ENCODE measurements at regions not wholly inside any gene's neighbourhood (a gene's known extent, or its start where the extent isn't known, plus 50 kb on each side); places are given as distances from the start of the nearest gene placed in this dataset.
A peak's percentile ranks its signal among the peaks of the same experiment; 100 is the strongest.

DNA sequence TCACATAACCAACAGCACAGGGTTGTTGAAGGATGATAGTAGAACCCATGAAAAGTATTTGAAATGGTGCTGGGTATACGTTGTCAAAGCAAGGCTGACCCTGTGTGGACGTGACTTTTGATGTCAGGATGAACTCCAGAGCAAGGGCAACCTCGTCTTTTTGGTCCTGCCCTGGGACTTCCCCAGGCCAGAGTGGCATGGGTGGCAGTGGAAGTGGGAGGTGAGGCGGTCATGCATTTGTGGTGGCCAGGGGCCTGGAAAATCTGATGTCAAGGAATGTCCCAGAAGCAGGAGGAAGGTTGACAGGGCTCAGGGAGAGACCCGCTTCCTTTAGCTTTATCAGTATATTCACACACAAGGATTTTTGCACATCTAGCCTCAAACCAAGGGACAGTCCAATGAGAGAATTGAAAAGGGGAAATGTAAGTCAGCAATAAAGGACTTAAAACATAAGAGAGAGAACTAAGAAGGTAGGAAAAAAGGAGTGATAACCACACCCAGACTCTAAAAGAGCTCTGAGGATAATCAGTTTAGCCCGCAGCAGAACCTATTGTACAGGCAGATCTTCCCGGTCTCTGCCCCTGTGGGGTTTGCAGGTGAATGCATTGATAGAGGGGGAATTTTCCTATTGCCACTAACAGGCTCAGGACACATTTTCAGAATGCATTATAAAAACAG lies 98.8 kb upstream of the HDGFL1 start:
- Histone ChIP-seq H3K27ac (ENCODE audit: low read length) (no peak overlapping the region), H3K27me3 (ENCODE audit: insufficient read depth, low read length, poor library complexity) (no peaks in the 10 kb centered on the region), H3K9ac (ENCODE audit: low read depth, low read length) (no peak overlapping the region), H3K79me2 (ENCODE audit: insufficient read depth, low read length) (no peaks in the 10 kb centered on the region), H3K4me2 (ENCODE audit: insufficient read depth, low read length) (no peak overlapping the region), H4K20me1 (ENCODE audit: insufficient read depth, low read length) (no peaks in the 10 kb centered on the region), H3K9me3 (ENCODE audit: insufficient read depth, low read length, severe bottlenecking) (no peaks in the 10 kb centered on the region), H3K36me3 (ENCODE audit: insufficient read depth, low read length) (no peaks in the 10 kb centered on the region), H3K4me3 (ENCODE audit: low read depth in 1 of 2, low read length in 2 of 2) (no peak overlapping the region), H3K4me1 (ENCODE audit: insufficient read depth, low read length) (peaks cover 8% of the 10 kb centered on the region; the same call in 1 of the 2 replicates), H2AFZ (ENCODE audit: low read depth, low read length) (peak overlapping the region; percentile 44; the same call in 1 of the 2 replicates)
- TF ChIP-seq, protein P1, sequence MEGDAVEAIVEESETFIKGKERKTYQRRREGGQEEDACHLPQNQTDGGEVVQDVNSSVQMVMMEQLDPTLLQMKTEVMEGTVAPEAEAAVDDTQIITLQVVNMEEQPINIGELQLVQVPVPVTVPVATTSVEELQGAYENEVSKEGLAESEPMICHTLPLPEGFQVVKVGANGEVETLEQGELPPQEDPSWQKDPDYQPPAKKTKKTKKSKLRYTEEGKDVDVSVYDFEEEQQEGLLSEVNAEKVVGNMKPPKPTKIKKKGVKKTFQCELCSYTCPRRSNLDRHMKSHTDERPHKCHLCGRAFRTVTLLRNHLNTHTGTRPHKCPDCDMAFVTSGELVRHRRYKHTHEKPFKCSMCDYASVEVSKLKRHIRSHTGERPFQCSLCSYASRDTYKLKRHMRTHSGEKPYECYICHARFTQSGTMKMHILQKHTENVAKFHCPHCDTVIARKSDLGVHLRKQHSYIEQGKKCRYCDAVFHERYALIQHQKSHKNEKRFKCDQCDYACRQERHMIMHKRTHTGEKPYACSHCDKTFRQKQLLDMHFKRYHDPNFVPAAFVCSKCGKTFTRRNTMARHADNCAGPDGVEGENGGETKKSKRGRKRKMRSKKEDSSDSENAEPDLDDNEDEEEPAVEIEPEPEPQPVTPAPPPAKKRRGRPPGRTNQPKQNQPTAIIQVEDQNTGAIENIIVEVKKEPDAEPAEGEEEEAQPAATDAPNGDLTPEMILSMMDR (IDR thresholded peaks at IDR 0.05; ENCODE audit: borderline replicate concordance, extremely low read depth, low read length, poor library complexity, severe bottlenecking): no peak
- TF ChIP-seq EZH2 (IDR thresholded peaks at IDR 0.05; ENCODE audit: borderline replicate concordance, low read depth, low read length, severe bottlenecking): no peak
- ATAC-seq (ENCODE audit: insufficient read depth, low read depth) (no peak; the same call in 2 of the 3 replicates), DNase-seq (no peak)

DNA sequence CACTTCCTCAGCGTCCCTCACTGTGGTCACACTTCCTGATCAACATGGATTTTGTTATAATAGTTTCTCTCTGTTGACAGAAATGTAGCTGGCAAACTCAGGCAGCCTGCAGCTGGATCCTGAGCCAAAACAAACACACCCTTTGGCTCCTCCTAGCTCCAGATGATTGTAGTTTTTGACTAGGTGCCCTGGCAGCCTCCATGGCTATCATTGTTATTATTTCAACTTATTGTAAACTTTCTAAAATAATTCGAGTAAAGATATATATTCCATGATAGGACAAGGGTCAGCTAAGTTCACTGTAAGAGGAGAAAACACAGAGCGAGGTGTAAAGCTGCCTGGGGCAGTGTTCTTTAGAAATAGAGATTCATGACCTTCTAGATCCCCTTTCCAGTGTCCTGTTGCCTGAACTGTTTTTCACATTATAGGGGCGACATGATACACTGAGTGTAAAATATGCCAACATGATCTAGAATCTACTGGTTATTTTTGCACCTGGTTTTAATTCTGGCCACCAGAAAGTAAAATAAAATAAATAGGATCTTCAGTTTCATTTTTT lies 98.2 kb upstream of the HDGFL1 start:
- no peak overlapping the region for H3K9ac ChIP-seq (ENCODE audit: low read depth, low read length)
- DNase-seq: peak; percentile 18
- H4K20me1 ChIP-seq (ENCODE audit: insufficient read depth, low read length): no peaks in the 10 kb centered on the region
- no peaks in the 10 kb centered on the region for H3K27me3 ChIP-seq (ENCODE audit: insufficient read depth, low read length, poor library complexity)
- H3K27ac ChIP-seq (ENCODE audit: low read length): no peak overlapping the region
- TF ChIP-seq EZH2 (IDR thresholded peaks at IDR 0.05; ENCODE audit: borderline replicate concordance, low read depth, low read length, severe bottlenecking): no peak
- TF ChIP-seq, protein P1 (IDR thresholded peaks at IDR 0.05; ENCODE audit: borderline replicate concordance, extremely low read depth, low read length, poor library complexity, severe bottlenecking): peak; percentile 39
- no peak overlapping the region for H3K4me3 ChIP-seq (ENCODE audit: low read depth in 1 of 2, low read length in 2 of 2)
- no peak overlapping the region for H3K4me2 ChIP-seq (ENCODE audit: insufficient read depth, low read length)
- H3K36me3 ChIP-seq (ENCODE audit: insufficient read depth, low read length): no peaks in the 10 kb centered on the region
- H2AFZ ChIP-seq (ENCODE audit: low read depth, low read length): peak overlapping the region; percentile 44; the same call in 1 of the 2 replicates
- peaks cover 8% of the 10 kb centered on the region; the same call in 1 of the 2 replicates for H3K4me1 ChIP-seq (ENCODE audit: insufficient read depth, low read length)
- H3K9me3 ChIP-seq (ENCODE audit: insufficient read depth, low read length, severe bottlenecking): no peaks in the 10 kb centered on the region
- H3K79me2 ChIP-seq (ENCODE audit: insufficient read depth, low read length): no peaks in the 10 kb centered on the region
- peak; percentile 64 for ATAC-seq (ENCODE audit: insufficient read depth, low read depth)

DNA sequence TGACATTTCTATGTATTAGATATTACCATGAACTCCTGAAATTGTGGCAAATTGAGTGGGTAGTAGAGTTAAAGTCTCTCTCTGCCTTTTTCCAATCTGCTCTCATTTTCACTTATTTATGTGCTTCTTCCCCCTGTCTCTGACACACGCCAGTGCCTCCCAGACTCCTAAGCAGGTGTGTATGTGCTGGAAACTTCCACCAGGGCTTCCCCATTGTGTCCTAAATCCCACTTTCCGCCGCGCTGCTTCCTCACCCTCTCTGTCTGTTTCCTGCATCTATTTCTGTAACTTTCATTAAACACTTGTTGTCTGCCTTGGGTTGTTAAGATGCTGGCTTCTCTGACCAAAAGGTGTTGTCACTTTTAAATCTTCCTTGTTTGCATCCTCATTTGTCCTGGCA lies 97.6 kb upstream of the HDGFL1 start:
- Histone ChIP-seq H3K27ac (ENCODE audit: low read length) (no peak overlapping the region), H3K4me3 (ENCODE audit: low read depth in 1 of 2, low read length in 2 of 2) (no peak overlapping the region), H2AFZ (ENCODE audit: low read depth, low read length) (peak overlapping the region; percentile 36; the same call in 1 of the 2 replicates), H3K9me3 (ENCODE audit: insufficient read depth, low read length, severe bottlenecking) (no peaks in the 10 kb centered on the region), H3K36me3 (ENCODE audit: insufficient read depth, low read length) (no peaks in the 10 kb centered on the region), H3K4me1 (ENCODE audit: insufficient read depth, low read length) (peaks cover 8% of the 10 kb centered on the region; the same call in 1 of the 2 replicates), H4K20me1 (ENCODE audit: insufficient read depth, low read length) (no peaks in the 10 kb centered on the region), H3K9ac (ENCODE audit: low read depth, low read length) (no peak overlapping the region), H3K4me2 (ENCODE audit: insufficient read depth, low read length) (no peak overlapping the region), H3K27me3 (ENCODE audit: insufficient read depth, low read length, poor library complexity) (no peaks in the 10 kb centered on the region), H3K79me2 (ENCODE audit: insufficient read depth, low read length) (no peaks in the 10 kb centered on the region)
- TF ChIP-seq, protein P1 (IDR thresholded peaks at IDR 0.05; ENCODE audit: borderline replicate concordance, extremely low read depth, low read length, poor library complexity, severe bottlenecking): no peak
- no peak for TF ChIP-seq EZH2 (IDR thresholded peaks at IDR 0.05; ENCODE audit: borderline replicate concordance, low read depth, low read length, severe bottlenecking)
- no peak for ATAC-seq (ENCODE audit: insufficient read depth, low read depth)
- no peak for DNase-seq
